Stimulated activated naive B cell treated with anti-CD40 and anti-IgM and Interleukin-4, amounts not matched to agents 10 μg/mL and 1 μg/mL and 100 μg/mL, for 72 hours (primary cell): ENCODE measurements at regions not wholly inside any gene's neighbourhood (a gene's known extent, or its start where the extent isn't known, plus 50 kb on each side); places are given as distances from the start of the nearest gene placed in this dataset.
"Not testable (repeated sequence)": the region's sequence is repeated elsewhere in the genome, so short reads cannot be mapped to it uniquely, and the experiment has no call there.

Source experiments
- ATAC-seq, 2 donors: fragments of 150-1000 bp; cut with Tn5 transposase; replicated peaks; 2 replicates each; pipeline ENCODE4 v1.10.0; 2021; ENCODE audit warnings: moderate library complexity in 1 of 2
- DNase-seq: peaks from one replicate; pipeline ENCODE4 v3.0.0; 2021
- H3K27ac Mint-ChIP-seq: one replicate; pipeline ENCODE4 v1.8.0; 2022; ENCODE audit warnings: mild to moderate bottlenecking, mixed read lengths
- H3K27me3 Mint-ChIP-seq, 2 donors: one replicate each; pipeline ENCODE4 v1.8.0; 2022; ENCODE audit warnings: mixed read lengths in 2 of 2
- H3K36me3 Mint-ChIP-seq, 2 donors: one replicate each; pipeline ENCODE4 v1.8.0; 2022; ENCODE audit warnings: mixed read lengths in 2 of 2, mild to moderate bottlenecking in 1 of 2
- H3K4me1 Mint-ChIP-seq, 2 donors: one replicate each; pipeline ENCODE4 v1.8.0; 2022; ENCODE audit warnings: mixed read lengths in 2 of 2, mild to moderate bottlenecking in 1 of 2
- H3K4me3 Mint-ChIP-seq, 2 donors: one replicate each; pipeline ENCODE4 v1.8.0; 2022; ENCODE audit warnings: mild to moderate bottlenecking in 2 of 2, mixed read lengths in 2 of 2, moderate library complexity in 1 of 2
- H3K9me3 Mint-ChIP-seq, 2 donors: one replicate each; pipeline ENCODE4 v1.8.0; 2022; ENCODE audit warnings: mixed read lengths in 2 of 2, mild to moderate bottlenecking in 1 of 2

GRCh38 chr6:14476793-14477531 lies 359.4 kb downstream of the CD83 start:
- no peak overlapping the region for H3K27ac Mint-ChIP-seq
- ATAC-seq (peak in 1 of 2 donors; percentile 21), DNase-seq (no peak)
- H3K36me3 Mint-ChIP-seq: peaks cover 18 to 40% of the 10 kb centered on the region in 2 donors
- H3K4me3 Mint-ChIP-seq: no peak overlapping the region
- H3K4me1 Mint-ChIP-seq: peaks cover 15 to 32% of the 10 kb centered on the region in 2 donors
- H3K27me3 Mint-ChIP-seq: no peaks in the 10 kb centered on the region
- peaks cover 4 to 7% of the 10 kb centered on the region in 2 donors for H3K9me3 Mint-ChIP-seq

- Mint-ChIP-seq H3K27me3 (no peaks in the 10 kb centered on the region), H3K36me3 (peaks cover 19 to 37% of the 10 kb centered on the region in 2 donors), H3K4me1 (peaks cover 15 to 28% of the 10 kb centered on the region in 2 donors), H3K4me3 (no peak overlapping the region), H3K9me3 (peaks cover 5 to 6% of the 10 kb centered on the region in 2 donors), H3K27ac (no peak overlapping the region)
- peak in 1 of 2 donors; percentile 34 for ATAC-seq
- no peak for DNase-seq
These were observed 360.0 kb downstream of the CD83 start for GRCh38 chr6:14477559-14477958.

- ATAC-seq: no peak
- H3K27me3 Mint-ChIP-seq: no peaks in the 10 kb centered on the region
- peaks cover 15 to 32% of the 10 kb centered on the region in 2 donors for H3K36me3 Mint-ChIP-seq
- peaks cover 8 to 20% of the 10 kb centered on the region in 2 donors for H3K4me1 Mint-ChIP-seq
- no peak overlapping the region for H3K4me3 Mint-ChIP-seq
- H3K9me3 Mint-ChIP-seq: peaks cover 7 to 8% of the 10 kb centered on the region in 2 donors
- H3K27ac Mint-ChIP-seq: no peak overlapping the region
- DNase-seq: no peak
These were observed 361.0 kb downstream of the CD83 start for GRCh38 chr6:14478381-14479225.

- not testable (repeated sequence) for H3K27me3 Mint-ChIP-seq, H3K27ac Mint-ChIP-seq, H3K9me3 Mint-ChIP-seq, H3K4me1 Mint-ChIP-seq, H3K4me3 Mint-ChIP-seq, ATAC-seq, DNase-seq
- H3K36me3 Mint-ChIP-seq: peaks cover 10 to 17% of the 10 kb centered on the region in 2 donors
These were observed 364.4 kb downstream of the CD83 start for GRCh38 chr6:14481946-14482345.

GRCh38 chr6:14487625-14488024 lies 370.1 kb downstream of the CD83 start:
- H3K27ac Mint-ChIP-seq: no peak overlapping the region
- H3K9me3 Mint-ChIP-seq: peaks cover 4% of the 10 kb centered on the region in 2 donors
- H3K27me3 Mint-ChIP-seq: no peaks in the 10 kb centered on the region
- ATAC-seq (no peak), DNase-seq (no peak)
- peaks cover 4 to 10% of the 10 kb centered on the region in 2 donors for H3K4me1 Mint-ChIP-seq
- no peak overlapping the region for H3K4me3 Mint-ChIP-seq
- peaks cover 3 to 20% of the 10 kb centered on the region in 2 donors for H3K36me3 Mint-ChIP-seq

GRCh38 chr6:14488180-14488579 lies 370.6 kb downstream of the CD83 start:
- Mint-ChIP-seq H3K27ac (no peak overlapping the region), H3K4me3 (no peak overlapping the region)

GRCh38 chr6:14489445-14489844 lies 371.9 kb downstream of the CD83 start:
- H3K36me3 Mint-ChIP-seq: peaks cover 3 to 21% of the 10 kb centered on the region in 2 donors

More at GRCh38 chr6:14488180-14488579, 370.6 kb downstream of the CD83 start:
- Mint-ChIP-seq H3K4me1 (peaks cover 7 to 10% of the 10 kb centered on the region in 2 donors), H3K27me3 (no peaks in the 10 kb centered on the region), H3K36me3 (peaks cover 3 to 21% of the 10 kb centered on the region in 2 donors), H3K9me3 (peaks cover 3% of the 10 kb centered on the region in 2 donors)
- DNase-seq (no peak), ATAC-seq (no peak)

GRCh38 chr6:14498748-14499147 lies 381.2 kb downstream of the CD83 start:
- Mint-ChIP-seq H3K4me3 (no peak overlapping the region), H3K27me3 (no peaks in the 10 kb centered on the region), H3K4me1 (peaks cover 0 to 2% of the 10 kb centered on the region in 2 donors), H3K9me3 (peaks cover 4 to 7% of the 10 kb centered on the region in 2 donors), H3K27ac (no peak overlapping the region), H3K36me3 (peaks cover 25 to 52% of the 10 kb centered on the region in 2 donors)
- ATAC-seq: no peak
- DNase-seq: no peak

More at GRCh38 chr6:14489445-14489844, 371.9 kb downstream of the CD83 start:
- Mint-ChIP-seq H3K4me3 (no peak overlapping the region), H3K4me1 (peaks cover 7 to 10% of the 10 kb centered on the region in 2 donors), H3K27me3 (no peaks in the 10 kb centered on the region), H3K9me3 (peaks cover 2 to 3% of the 10 kb centered on the region in 2 donors), H3K27ac (no peak overlapping the region)
- no peak for DNase-seq
- ATAC-seq: no peak

- Mint-ChIP-seq H3K27ac (peak overlapping the region; percentile 76), H3K4me3 (no peak overlapping the region), H3K4me1 (peaks cover 0 to 2% of the 10 kb centered on the region in 2 donors), H3K27me3 (no peaks in the 10 kb centered on the region), H3K36me3 (peaks cover 26 to 52% of the 10 kb centered on the region in 2 donors), H3K9me3 (peaks cover 4 to 7% of the 10 kb centered on the region in 2 donors)
- ATAC-seq: no peak
- no peak for DNase-seq
These were observed 381.7 kb downstream of the CD83 start for GRCh38 chr6:14499309-14499708.

- ATAC-seq (no peak), DNase-seq (no peak)
- peaks cover 26 to 52% of the 10 kb centered on the region in 2 donors for H3K36me3 Mint-ChIP-seq
- peaks cover 4 to 7% of the 10 kb centered on the region in 2 donors for H3K9me3 Mint-ChIP-seq
- no peak overlapping the region for H3K4me3 Mint-ChIP-seq
- H3K27ac Mint-ChIP-seq: peak overlapping the region; percentile 76
- peaks cover 0 to 2% of the 10 kb centered on the region in 2 donors for H3K4me1 Mint-ChIP-seq
- no peaks in the 10 kb centered on the region for H3K27me3 Mint-ChIP-seq
These were observed 382.3 kb downstream of the CD83 start for GRCh38 chr6:14499841-14500240.

- H3K27ac Mint-ChIP-seq: no peak overlapping the region
- H3K4me3 Mint-ChIP-seq: no peak overlapping the region
- ATAC-seq: no peak
- peaks cover 24 to 52% of the 10 kb centered on the region in 2 donors for H3K36me3 Mint-ChIP-seq
- peaks cover 4 to 7% of the 10 kb centered on the region in 2 donors for H3K9me3 Mint-ChIP-seq
- no peaks in the 10 kb centered on the region for H3K27me3 Mint-ChIP-seq
- peaks cover 0 to 3% of the 10 kb centered on the region in 2 donors for H3K4me1 Mint-ChIP-seq
- no peak for DNase-seq
These were observed 383.2 kb downstream of the CD83 start for GRCh38 chr6:14500809-14501208.

- ATAC-seq (no peak), DNase-seq (no peak)
- no peak overlapping the region for H3K27ac Mint-ChIP-seq
- peaks cover 20 to 50% of the 10 kb centered on the region in 2 donors for H3K36me3 Mint-ChIP-seq
- peaks cover 4 to 5% of the 10 kb centered on the region in 2 donors for H3K9me3 Mint-ChIP-seq
- H3K27me3 Mint-ChIP-seq: no peaks in the 10 kb centered on the region
- no peak overlapping the region for H3K4me3 Mint-ChIP-seq
- peaks cover 0 to 5% of the 10 kb centered on the region in 2 donors for H3K4me1 Mint-ChIP-seq
These were observed 383.7 kb downstream of the CD83 start for GRCh38 chr6:14501240-14501639.

- no peaks in the 10 kb centered on the region for H3K27me3 Mint-ChIP-seq
- H3K36me3 Mint-ChIP-seq: peaks cover 17 to 50% of the 10 kb centered on the region in 2 donors
- H3K4me3 Mint-ChIP-seq: no peak overlapping the region
- peak overlapping the region; percentile 71 for H3K27ac Mint-ChIP-seq
- no peak for DNase-seq
- H3K9me3 Mint-ChIP-seq: peaks cover 2 to 3% of the 10 kb centered on the region in 2 donors
- H3K4me1 Mint-ChIP-seq: peaks cover 4 to 5% of the 10 kb centered on the region in 2 donors
- ATAC-seq: no peak
These were observed 384.3 kb downstream of the CD83 start for GRCh38 chr6:14501914-14502313.

- Mint-ChIP-seq H3K4me3 (no peak overlapping the region), H3K27me3 (no peaks in the 10 kb centered on the region), H3K9me3 (peaks cover 0 to 2% of the 10 kb centered on the region in 2 donors), H3K27ac (no peak overlapping the region), H3K36me3 (peaks cover 20 to 48% of the 10 kb centered on the region in 2 donors), H3K4me1 (peaks cover 5 to 7% of the 10 kb centered on the region in 2 donors)
- DNase-seq: no peak
- ATAC-seq: no peak
These were observed 385.0 kb downstream of the CD83 start for GRCh38 chr6:14502551-14502950.
